HFF-Myc (cell line): ENCODE measurements at regions not wholly inside any gene's neighbourhood (a gene's known extent, or its start where the extent isn't known, plus 50 kb on each side); places are given as distances from the start of the nearest gene placed in this dataset.
"Not testable (repeated sequence)": the region's sequence is repeated elsewhere in the genome, so short reads cannot be mapped to it uniquely, and the experiment has no call there.

ENCODE experiments used
- DNase-seq: peaks from one replicate; pipeline ENCODE4 v3.0.0-alpha.2; 2011; ENCODE audit warnings: low read depth; ENCODE audit errors: extremely low read depth
- H3K4me3 ChIP-seq: replicated peaks from 2 replicates; pipeline ENCODE4 v1.5.1; 2011; ENCODE audit warnings: low read depth, mild to moderate bottlenecking, control low read depth, low read length
- CTCF ChIP-seq: IDR thresholded peaks from 2 replicates; pipeline ENCODE4 v1.5.1; 2012; ENCODE audit warnings: mild to moderate bottlenecking, low read depth, low read length, control low read depth; ENCODE audit errors: missing control alignments

- TF ChIP-seq CTCF: no peak
- DNase-seq: peak; percentile 39
- H3K4me3 ChIP-seq: no peak overlapping the region
Observed at GRCh38 chr2:160574468-160575140, 81.0 kb upstream of the RBMS1 start.

- H3K4me3 ChIP-seq: no peak overlapping the region
- no peak for TF ChIP-seq CTCF
- no peak for DNase-seq
Observed at GRCh38 chr2:160575368-160575767, 81.8 kb upstream of the RBMS1 start.

- DNase-seq: no peak
- H3K4me3 ChIP-seq: no peak overlapping the region
- no peak for TF ChIP-seq CTCF
Observed at GRCh38 chr2:160576054-160576499, 82.5 kb upstream of the RBMS1 start.

GRCh38 chr2:160577081-160577480 lies 83.5 kb upstream of the RBMS1 start:
- DNase-seq, H3K4me3 ChIP-seq: not testable (repeated sequence)

GRCh38 chr2:160581035-160581434 lies 87.4 kb upstream of the RBMS1 start:
- DNase-seq: no peak
- TF ChIP-seq CTCF: no peak
- H3K4me3 ChIP-seq: no peak overlapping the region

- H3K4me3 ChIP-seq: no peak overlapping the region
- no peak for DNase-seq
- TF ChIP-seq CTCF: no peak
Observed at GRCh38 chr2:160581448-160581847, 87.8 kb upstream of the RBMS1 start.

GRCh38 chr2:160582081-160582480 lies 88.5 kb upstream of the RBMS1 start:
- DNase-seq: no peak
- no peak overlapping the region for H3K4me3 ChIP-seq
- no peak for TF ChIP-seq CTCF
